NCI-H345 treated with DMSO at 0.1 percent for 48 hours (cell line): ENCODE measurements at regions not wholly inside any gene's neighbourhood (a gene's known extent, or its start where the extent isn't known, plus 50 kb on each side); places are given as distances from the start of the nearest gene placed in this dataset.

ENCODE experiments used
- DNase-seq: peaks from one replicate; lab custom pipeline; 2025; ENCODE audit not compliant: unreplicated experiment; lab: John Stamatoyannopoulos, UW

DNA sequence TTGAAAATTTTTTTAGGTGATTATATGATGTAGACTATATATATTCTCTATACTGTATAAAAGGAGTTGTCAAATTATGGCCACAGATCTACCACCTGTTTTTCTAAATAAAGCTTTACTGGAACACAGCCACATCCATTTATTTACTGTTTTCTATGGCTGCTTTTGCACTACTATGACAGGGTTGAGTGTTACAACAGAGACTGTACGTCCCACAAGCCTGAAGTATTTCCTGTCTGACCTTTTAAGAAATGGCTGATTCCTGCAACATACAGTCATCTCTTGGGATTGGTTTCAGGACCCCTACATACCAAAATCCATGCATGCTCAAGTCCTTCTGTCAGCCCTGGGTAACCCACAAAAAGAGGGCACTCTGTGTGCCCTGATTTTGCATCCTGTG lies 508.3 kb downstream of the TSN start:
- DNase-seq: no peak

DNA sequence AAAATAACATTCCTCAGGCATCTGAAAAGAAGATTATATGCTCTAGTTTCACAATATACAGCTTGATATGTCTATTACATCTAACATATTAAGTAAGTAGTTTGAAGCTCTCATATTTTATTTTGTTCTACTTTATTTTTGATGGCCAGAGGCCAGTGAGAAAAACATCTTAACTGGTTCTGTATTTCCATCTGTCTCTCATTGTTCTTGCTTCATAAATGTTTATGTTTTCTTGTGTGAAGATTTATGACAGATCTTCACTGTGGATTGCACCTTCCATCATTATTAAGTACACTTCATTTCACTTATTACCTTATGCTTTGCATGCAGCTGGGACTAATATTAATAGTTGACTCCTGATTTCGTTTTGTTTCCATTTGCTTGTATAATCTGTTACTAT lies 511.2 kb downstream of the TSN start:
- DNase-seq: no peak

DNA sequence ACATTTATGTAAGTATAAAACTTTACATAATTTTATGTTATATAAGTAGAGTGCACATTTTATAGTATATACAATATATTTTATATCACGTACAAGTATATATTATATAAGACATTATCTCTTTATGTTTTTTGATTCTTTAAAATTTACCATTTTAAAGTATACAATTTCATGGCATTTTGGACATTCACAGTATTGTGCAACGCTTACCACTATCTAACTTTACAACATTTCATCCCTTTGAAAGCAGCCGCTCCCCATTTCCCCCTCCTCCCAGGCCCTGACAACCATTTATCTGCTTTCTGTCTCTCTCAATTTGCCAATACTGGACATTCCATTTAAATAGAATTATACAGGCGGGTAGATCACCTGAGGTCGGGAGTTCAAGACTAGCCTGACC lies 512.5 kb downstream of the TSN start:
- DNase-seq: no peak

DNA sequence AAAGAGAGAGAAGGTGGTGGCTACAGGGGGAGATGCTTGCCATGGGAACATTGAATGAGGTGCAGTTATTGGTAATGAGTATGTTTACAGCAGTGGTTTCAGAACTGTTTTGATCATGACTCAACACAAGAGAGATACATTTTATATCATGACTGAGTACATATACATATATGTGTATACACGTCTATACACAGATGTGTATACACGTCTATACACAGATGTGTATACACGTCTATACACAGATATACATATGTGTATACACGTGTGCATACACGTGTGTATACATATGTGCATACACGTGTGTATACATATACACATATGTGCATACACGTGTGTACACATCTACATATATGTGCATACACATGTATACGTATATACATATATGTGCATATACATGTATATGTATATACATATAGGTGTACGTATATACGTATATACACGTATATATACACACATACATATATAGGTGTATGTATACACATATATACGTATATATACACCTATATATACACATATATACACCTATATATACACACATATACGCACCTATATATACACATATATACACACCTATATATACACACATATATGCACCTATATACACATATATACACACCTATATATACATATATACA lies 518.5 kb downstream of the TSN start:
- DNase-seq: no peak

DNA sequence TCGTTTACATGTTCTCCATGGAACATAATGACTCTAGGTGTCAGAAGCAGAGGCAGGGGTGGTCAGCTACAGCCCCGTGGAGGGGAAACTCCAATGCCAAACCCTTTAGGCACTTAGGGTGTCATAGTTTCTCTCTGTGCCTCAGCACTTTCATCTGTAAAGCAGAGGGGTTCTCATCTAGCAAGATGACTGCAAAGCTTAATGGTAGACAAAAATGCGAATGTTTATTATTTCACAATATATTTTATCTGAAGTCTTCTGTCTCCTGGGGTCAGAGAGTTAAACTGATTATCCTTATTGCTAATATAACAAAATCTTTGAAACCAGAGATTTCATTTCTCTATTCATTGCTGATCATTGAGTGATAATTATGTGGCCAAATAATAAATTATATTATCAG lies 522.5 kb downstream of the TSN start:
- DNase-seq: no peak

DNA sequence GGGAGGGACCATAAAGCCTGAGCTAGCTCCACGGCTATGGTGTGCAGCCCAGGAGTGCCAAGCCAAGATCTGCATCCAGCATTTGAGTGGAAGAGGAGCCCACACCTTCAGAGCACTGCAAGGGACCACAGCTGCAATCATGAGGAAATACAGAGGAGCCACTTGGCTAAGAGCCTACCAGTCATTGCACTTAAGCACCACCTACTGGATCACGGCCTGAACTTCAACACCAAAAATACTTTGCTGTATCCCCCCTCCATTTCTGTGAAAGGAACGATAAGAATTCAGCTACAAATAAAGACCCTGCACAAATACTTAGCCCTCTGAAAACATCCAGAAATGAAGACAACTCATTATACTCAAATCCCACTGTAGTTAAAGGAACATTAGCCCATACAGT lies 545.3 kb downstream of the TSN start:
- no peak for DNase-seq

DNA sequence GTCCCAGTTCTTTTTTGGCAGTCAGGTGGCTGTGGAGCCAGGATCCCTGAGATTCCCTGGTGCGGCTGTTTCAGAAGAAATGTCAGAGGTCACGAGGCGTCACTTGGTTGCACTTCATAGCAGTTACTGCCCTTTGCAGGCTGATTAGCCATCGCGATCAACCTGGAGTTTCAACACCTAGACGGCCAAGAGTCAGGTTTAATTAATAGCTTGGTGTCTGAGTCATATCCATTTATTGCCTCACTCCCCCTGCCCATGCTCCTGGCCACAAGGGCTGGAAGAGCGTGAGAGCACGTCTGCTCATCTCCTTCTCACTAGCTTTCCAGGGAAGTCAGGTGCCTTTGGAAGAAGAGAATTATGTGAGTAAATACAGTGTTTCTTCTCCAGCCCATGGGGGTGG lies 552.3 kb downstream of the TSN start:
- no peak for DNase-seq

DNA sequence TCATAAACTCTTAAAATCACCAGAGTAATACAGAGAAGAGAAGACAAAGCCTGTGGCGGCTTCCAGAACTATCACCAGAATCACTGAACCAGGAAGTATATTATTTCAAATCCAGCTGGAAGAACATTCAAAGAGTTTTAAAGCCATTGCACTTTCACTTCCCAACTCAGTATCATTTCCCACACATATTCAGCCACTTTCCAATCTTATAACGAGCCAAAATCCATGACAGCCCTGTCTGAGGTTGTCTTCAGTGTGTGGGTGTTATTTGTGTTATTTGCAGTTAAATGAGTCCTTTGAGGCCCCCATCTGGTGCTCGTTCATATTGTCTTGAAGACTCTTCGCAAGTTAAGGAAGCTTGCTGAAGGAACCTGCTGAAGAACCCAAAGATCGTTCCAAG lies 559.9 kb downstream of the TSN start:
- no peak for DNase-seq

DNA sequence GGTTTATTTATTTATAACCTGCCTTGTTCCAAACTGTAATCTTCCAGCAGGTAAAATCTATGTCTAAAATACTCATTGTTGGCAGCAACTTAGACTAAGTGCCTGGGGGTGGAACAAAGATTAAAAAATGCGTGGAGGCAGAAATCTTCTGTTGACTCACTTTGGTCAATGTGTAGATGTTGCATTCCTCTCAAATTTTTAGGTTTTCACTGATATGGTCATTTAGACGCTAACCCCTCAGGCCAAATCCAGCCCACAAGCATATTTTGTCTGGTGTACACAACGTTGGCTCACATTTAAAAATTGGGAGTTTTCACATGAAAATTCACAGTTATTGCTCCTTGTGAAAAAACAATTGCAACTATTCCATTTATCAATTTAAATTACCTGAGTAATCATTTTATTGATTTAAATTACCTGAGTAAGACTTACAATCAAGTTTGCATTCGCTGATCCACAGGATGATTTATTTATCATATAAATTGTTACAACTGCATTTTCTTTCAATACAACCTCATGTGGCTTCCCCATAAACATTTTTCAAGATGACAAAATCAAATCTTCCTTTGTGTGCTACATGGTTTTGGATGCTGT lies 564.2 kb downstream of the TSN start:
- no peak for DNase-seq

DNA sequence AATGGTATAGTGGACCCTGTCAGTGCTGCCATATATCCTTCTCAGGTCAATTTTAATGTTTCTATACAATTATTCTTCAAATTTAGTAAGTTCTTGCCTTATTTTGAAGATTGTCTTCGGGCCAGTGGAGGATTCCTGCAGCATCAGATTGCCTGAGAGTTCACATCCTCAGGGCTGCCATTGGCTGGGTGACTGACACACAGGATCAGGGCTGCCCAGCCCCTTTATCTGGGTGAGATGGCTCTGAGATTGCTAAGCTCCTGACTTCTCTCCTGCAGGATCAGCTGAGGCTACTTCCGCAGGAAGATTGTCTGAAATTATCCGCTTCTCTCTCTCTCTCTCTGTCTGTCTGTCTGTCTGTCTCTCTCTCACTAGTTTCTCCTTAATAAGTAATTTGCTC lies 567.4 kb downstream of the TSN start:
- DNase-seq: no peak

DNA sequence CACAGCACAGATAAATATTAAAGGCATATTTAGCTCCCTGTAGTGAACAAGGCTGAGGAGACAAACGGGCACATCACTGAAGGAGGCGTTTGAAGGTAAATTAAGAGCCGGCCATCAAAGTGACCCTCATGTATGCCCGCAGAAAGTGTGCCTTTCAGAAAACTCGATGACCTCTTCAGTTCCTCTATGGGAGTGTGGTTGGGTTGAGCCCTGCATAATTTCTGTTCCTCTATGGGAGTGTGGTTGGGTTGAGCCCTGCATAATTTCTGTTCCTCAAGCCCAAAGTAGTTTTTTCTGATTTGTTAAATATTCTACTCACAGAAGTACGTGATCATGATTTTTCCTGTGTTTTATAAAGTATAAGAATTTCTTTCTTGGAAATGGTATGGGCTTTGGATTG lies 568.5 kb downstream of the TSN start:
- DNase-seq: no peak

DNA sequence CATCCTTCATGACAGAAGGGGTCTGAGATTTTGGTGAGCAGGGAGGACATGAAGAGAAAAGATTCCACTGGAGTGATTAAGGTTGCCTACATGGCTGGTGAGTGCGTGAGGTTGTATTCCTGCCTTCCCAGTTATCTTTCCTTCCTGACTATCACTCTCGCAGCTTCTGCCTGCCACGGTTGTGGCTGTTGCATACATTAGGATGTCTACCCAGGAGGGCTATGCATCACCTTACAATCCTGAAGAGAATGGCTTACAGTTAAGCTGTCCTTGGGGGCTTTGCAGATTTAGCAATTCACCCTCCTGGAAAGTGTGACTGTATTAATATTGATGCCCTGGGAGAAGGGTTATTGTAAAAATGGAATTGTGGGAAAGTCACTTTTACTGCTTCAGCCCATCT lies 571.0 kb downstream of the TSN start:
- no peak for DNase-seq

DNA sequence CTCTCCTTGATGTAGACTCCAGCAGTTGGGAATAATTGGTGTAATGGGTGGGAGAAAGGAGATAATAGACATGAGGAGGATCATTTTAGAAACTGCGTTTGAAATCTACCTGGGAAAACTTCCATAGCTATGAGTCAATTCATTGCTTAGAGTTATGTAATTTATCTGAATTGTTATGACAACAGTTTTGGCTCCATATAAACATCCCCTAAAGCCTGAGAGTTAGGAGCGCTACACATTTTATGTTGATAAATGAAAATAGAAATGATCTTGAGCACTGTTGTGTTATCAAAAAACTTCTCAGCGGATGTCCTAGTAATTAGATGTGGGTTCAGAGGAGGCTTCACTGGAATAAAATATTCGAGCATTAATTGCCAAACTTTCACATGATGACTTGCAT lies 573.4 kb downstream of the TSN start:
- no peak for DNase-seq

DNA sequence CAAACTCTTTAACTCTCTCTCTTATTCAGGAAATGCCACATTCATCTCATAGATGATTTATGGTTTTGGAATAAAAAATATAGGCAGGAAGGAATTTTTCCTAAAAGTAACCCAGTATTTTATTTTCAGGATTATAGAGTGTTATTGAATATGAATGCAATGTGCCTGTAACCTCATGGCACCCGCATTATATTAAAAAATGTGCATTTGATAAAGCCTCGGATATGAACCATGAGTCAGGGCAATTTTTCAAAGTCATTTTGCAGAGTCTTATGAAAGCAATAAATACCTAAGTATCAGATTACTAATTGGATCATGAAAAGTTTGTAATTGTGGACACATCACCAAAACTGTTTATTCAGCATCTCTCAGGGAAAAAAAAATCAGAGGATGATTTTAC lies 573.8 kb downstream of the TSN start:
- no peak for DNase-seq

DNA sequence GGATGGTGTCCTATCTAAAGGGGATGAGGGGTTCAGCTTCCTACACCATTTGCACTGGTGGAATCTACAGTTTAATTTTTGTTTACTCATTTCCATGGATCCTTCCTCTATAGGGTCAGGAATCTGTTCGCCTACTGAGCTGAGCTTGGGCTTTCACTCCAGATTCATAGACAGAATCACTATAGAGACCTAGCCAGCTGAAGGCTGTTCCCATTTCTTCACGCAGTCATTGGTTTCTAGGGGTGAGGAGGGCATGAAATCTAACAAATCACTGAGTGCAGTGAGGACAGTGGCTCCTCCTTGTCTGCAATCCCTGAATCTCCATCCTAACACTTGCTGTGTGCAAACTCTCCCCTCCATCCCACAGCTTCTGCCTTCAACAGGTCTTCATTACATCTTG lies 578.5 kb downstream of the TSN start:
- DNase-seq: no peak

DNA sequence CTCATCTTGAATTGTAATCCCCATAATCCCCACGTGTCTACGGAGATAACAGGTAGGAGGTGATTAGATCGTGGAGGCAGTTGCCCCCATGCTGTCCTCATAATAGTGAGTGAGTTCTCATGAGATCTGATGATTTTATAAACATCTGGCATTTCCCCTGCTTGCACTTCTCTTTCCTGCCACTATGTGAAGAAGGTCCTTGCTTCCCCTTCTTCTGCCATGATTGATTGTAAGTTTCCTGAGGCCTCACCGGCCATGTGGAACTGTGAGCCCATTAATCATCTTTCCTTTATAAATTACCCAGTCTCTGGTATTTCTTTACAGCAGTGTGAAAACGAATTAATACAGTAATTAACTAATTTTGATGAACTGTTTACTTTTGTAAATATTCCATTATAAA lies 582.5 kb downstream of the TSN start:
- DNase-seq: no peak

DNA sequence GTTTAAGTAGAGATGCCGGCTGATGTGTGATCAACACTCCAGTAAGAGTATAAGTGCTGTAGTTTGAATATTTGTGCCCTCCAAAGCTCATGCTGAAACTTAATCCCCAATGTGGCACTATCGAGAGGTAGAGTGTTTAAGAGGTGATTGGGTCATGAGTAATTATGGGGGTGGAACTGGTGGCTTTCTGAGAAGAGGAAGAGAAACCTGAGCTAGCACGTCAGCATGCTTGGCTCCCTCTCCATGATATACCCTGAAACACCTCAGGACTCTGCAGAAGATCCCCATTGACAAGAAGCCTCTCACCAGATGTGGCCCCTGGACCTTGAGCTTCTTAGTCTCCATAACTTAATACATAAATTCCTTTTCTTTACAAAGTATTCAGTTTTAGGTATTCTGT lies 584.8 kb downstream of the TSN start:
- no peak for DNase-seq

DNA sequence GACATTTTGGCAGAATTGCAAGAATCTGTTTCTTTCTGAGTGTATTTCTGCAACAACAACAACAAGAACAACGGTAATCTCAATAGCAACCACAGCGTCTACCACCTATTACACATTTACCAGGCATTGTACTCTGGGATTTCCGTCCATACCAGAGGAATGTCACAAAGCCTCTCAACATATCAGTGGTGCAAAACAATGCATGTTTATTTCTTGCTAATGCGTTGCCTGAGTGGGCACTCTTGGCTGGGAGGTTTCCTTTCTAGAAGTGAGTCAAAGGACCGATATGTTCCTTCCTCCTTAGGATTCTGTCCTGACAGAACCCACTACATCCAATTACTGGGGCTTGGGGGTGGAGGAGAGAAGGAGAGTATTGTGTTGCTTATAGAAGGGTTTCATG lies 585.6 kb downstream of the TSN start:
- DNase-seq: no peak

DNA sequence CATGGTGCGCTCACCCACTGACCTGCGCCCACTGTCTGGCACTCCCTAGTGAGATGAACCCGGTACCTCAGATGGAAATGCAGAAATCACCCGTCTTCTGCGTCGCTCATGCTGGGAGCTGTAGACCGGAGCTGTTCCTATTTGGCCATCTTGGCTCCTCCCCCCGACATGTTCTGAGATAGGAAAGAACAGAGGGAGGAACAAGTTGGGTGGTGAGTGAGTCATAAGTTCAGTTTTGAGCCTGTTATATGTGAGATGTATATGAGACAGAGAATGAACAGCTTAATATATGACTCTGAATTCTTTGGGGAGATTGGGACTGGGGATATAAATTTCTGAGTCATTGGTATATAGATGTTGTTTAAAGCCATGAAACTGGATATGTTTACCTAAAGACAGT lies 596.7 kb downstream of the TSN start:
- DNase-seq: peak; percentile 5

DNA sequence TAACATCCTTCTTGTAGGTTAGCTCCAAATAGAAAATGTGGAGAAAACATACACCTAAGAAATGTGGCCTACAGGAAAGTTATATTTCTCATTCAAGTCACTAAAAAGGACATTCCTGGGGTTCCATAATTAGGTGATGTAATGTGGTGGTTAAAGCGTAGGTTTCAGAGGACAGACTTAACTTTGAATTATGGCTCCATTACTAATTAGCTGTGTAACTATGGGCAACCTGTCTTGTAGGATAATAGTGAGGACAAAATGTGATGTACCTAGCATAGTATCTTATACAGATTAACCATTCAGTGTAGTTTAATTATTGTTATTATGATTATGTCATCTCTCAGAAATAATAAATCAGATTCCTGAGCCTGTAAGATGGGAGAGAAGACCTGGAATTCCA lies 602.5 kb downstream of the TSN start:
- no peak for DNase-seq

DNA sequence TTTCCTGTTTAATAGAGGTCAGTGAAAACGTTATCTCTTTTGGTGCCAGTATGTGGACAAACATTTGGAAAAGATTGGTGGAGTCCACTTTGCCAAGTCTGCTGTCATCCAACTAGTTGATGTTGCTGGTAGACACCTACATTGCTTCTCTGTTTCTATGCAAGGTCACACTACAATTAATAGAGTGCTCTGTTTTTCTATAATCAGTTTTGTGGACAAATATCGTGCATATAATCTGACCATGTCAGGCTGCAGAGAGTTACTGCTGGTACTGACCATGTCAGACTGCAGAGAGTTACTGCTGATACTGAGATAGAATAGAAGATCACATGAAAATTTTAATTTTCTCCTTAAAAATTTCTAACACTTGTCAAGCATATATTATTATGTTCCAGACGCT lies 603.3 kb downstream of the TSN start:
- no peak for DNase-seq

DNA sequence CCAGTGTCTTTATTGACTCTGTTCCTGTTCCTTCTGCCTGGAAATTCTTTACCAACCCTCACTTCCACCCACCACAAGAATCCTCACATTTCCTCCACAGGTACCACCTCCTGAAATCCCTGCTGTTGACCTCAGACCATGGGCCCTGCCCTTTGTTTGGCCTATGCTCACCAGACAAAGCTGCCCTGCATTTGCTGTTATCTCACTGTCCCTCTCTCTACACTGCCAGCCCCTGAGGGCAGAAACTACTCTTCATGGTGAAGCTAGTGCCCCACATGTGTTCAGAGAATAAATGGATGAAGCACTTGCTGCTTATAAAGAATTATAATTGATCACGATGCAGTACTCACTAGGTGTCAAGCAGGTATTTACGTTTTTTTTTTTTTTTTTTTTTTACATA lies 608.4 kb downstream of the TSN start:
- no peak for DNase-seq

DNA sequence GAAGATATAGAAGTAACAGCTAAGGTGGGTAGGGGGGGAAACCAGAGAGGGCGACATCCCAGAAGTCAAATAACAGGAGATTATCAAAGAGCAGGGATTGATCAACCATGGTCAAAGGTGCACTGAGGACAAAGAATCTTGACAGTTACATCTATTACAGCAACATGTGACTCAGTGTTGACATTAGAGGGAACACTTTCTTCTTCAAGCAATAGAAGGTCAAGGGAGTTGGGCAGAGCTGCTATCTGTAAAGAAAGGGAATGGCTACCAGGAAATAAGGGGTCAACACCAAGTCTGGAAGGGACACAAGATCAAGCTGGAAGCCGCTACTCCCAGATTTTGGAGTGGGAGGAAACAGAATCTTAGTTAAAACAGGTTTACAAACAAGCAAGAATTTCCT lies 611.0 kb downstream of the TSN start:
- no peak for DNase-seq
